K562 (cell line): ENCODE measurements at regions not wholly inside any gene's neighbourhood (a gene's known extent, or its start where the extent isn't known, plus 50 kb on each side); places are given as distances from the start of the nearest gene placed in this dataset.

Experiments used
- ATAC-seq: fragments of 200-7000 bp; cut with Tn5 transposase; 3 replicates; pipeline ENCODE4 v1.9.1; 2020; ENCODE audit warnings: moderate library complexity
- BruUV-seq: library from RNA; stranded (reverse); fragments of 400-500 nt; replicated peaks from 2 replicates; lab custom pipeline; 2021; lab: Mats Ljungman, UMichigan
- CTCF ChIA-PET: fragments of 300-600 bp; formaldehyde crosslinking; extraction: SDS; loops from one replicate; lab custom pipeline; 2021; ENCODE audit warnings: low intra/inter-chr PET ratio; lab: Yijun Ruan, JAX
- POLR2A ChIA-PET: fragments of 300-600, 350-650 bp; sonication (Branson Sonifier 250); formaldehyde crosslinking; extraction: SDS; loops from one replicate; lab custom pipeline; 2021; ENCODE audit warnings: antibody characterized with exemption, inconsistent platforms; lab: Yijun Ruan, JAX
- DNase-seq, 4 experiments: peaks; one replicate each; pipeline versions ENCODE4 v3.0.0 to v3.0.0-alpha.2; 2011 to 2018; ENCODE audit warnings: low spot score in 3 of 4, mixed read lengths in 3 of 4; ENCODE audit errors: extremely low read depth in 1 of 4
- FAIRE-seq: peaks from 2 replicates; lab custom pipeline; 2011; peaks lifted over from hg19 to GRCh38; lab: Jason Lieb, UNC
- H2AFZ ChIP-seq: 2 replicates; pipeline ENCODE4 v1.6.0; 2011; ENCODE audit warnings: low read depth, low read length, control low read depth, inconsistent platforms
- H3K27ac ChIP-seq: fragments of 200-600 bp; 3 replicates; pipeline ENCODE4 v1.8.0; 2011; ENCODE audit warnings: low read depth, mild to moderate bottlenecking, control low read depth, inconsistent platforms, low read length, moderate library complexity, mixed read lengths; ENCODE audit errors: extremely low read depth
- H3K27me3 ChIP-seq, 2 experiments: fragments of 300-600 bp in 1 of 2; 2 replicates in 1 of 2; 3 replicates in 1 of 2; pipeline versions ENCODE4 v1.6.0 to v1.8.0; 2011; ENCODE audit warnings: inconsistent platforms in 2 of 2, low read length in 2 of 2, mild to moderate bottlenecking in 1 of 2, mixed read lengths in 1 of 2, moderate library complexity in 1 of 2; ENCODE audit not compliant: control insufficient read depth in 2 of 2, insufficient read depth in 2 of 2
- H3K36me3 ChIP-seq: fragments of 300-600 bp; 3 replicates; pipeline ENCODE4 v1.8.0; 2011; ENCODE audit warnings: mild to moderate bottlenecking, low read length, inconsistent platforms; ENCODE audit not compliant: control insufficient read depth, insufficient read depth
- H3K4me1 ChIP-seq, 2 experiments: fragments of 200-600 bp in 1 of 2; replicated peaks in 1 of 2; 2 replicates in 1 of 2; 3 replicates in 1 of 2; pipeline versions ENCODE4 v1.5.1 to v1.8.0; 2011; ENCODE audit warnings: inconsistent platforms in 2 of 2, low read length in 2 of 2, mild to moderate bottlenecking in 1 of 2, mixed read lengths in 1 of 2, moderate library complexity in 1 of 2; ENCODE audit not compliant: control insufficient read depth in 2 of 2, insufficient read depth in 2 of 2
- H3K4me2 ChIP-seq: 2 replicates; pipeline ENCODE4 v1.6.1; 2011; ENCODE audit warnings: low read length, control low read depth, inconsistent platforms, mixed read lengths; ENCODE audit not compliant: insufficient read depth
- H3K4me3 ChIP-seq: fragments of 200-600 bp; sonication (generic), shearing (Covaris generic); 2 replicates; pipeline ENCODE4 v1.5.1; 2016; ENCODE audit warnings: control low read depth, inconsistent platforms
- H3K79me2 ChIP-seq: fragments of 200-600 bp; 3 replicates; pipeline ENCODE4 v1.8.0; 2011; ENCODE audit warnings: low read length, inconsistent platforms; ENCODE audit not compliant: control insufficient read depth, insufficient read depth
- H3K9ac ChIP-seq, 2 experiments: 2 replicates each; pipeline versions ENCODE4 v1.6.0 to v1.6.1; 2011; ENCODE audit warnings: low read depth in 2 of 2, low read length in 2 of 2, control low read depth in 1 of 2, inconsistent platforms in 1 of 2, mild to moderate bottlenecking in 1 of 2, mixed read lengths in 1 of 2; ENCODE audit not compliant: insufficient read depth in 1 of 2
- H3K9me1 ChIP-seq: one replicate; pipeline ENCODE4 v1.6.0; 2011; ENCODE audit warnings: inconsistent platforms, mild to moderate bottlenecking, low read length, moderate library complexity; ENCODE audit not compliant: control insufficient read depth, insufficient read depth
- H3K9me3 ChIP-seq: replicated peaks from 2 replicates; pipeline ENCODE4 v1.5.1; 2011; ENCODE audit warnings: low read depth, low read length, inconsistent platforms; ENCODE audit not compliant: control insufficient read depth, insufficient read depth
- H4K20me1 ChIP-seq: replicated peaks from 2 replicates; pipeline ENCODE4 v1.6.1; 2011; ENCODE audit warnings: low read length, inconsistent platforms, mixed read lengths; ENCODE audit not compliant: control insufficient read depth, insufficient read depth
- EWSR1 ChIP-seq: fragments of 450-650 bp; IDR thresholded peaks from 2 replicates; pipeline ENCODE4 v1.6.1; 2018; ENCODE audit warnings: borderline replicate concordance, mild to moderate bottlenecking, low read depth, moderate library complexity; ENCODE audit not compliant: partially characterized antibody
- PCBP2 ChIP-seq: fragments of 200-400 bp; formaldehyde crosslinking; IDR thresholded peaks from 2 replicates; pipeline ENCODE4 v1.6.1; 2018; ENCODE audit warnings: low read length, low read depth, mild to moderate bottlenecking, moderate library complexity; ENCODE audit not compliant: poor library complexity, severe bottlenecking
- SAFB ChIP-seq: fragments of 200-400 bp; formaldehyde crosslinking; IDR thresholded peaks from 2 replicates; pipeline ENCODE4 v1.6.1; 2017; ENCODE audit warnings: low read depth, low read length, borderline replicate concordance
- TFE3 ChIP-seq: fragments of 450-650 bp; formaldehyde crosslinking; IDR thresholded peaks from 2 replicates; pipeline ENCODE4 v1.4.0; 2020; ENCODE audit warnings: mild to moderate bottlenecking, mixed read lengths
- THAP12 ChIP-seq: fragments of 250-450 bp; sonication (Bioruptor Pico); IDR thresholded peaks from 2 replicates; pipeline ENCODE4 v1.9.0; 2021; ENCODE audit warnings: mild to moderate bottlenecking, inconsistent platforms
- WGBS: fragments of 100-300 bp; shearing (Covaris generic); methylation state at CpG from one replicate; pipeline ENCODE4 v1.1.6; 2016; ENCODE audit warnings: low coverage, mixed read lengths; ENCODE audit not compliant: insufficient coverage; ENCODE audit errors: missing lambda C conversion rate; 5-methylcytosine and 5-hydroxymethylcytosine counted together
- in situ Hi-C: fragments of 300-500 bp; cut with MboI; formaldehyde crosslinking; loops from 4 replicates; pipeline ENCODE4 v1.15.0; 2018; ENCODE audit warnings: inconsistent platforms, mixed read lengths
- intact Hi-C: fragments of 100-400 bp; cut with micrococcal nuclease; formaldehyde crosslinking; loops from 2 replicates; pipeline ENCODE4 v1.14.2; 2022

- no peak for ATAC-seq
- Histone ChIP-seq H4K20me1 (no peaks in the 10 kb centered on the region), H3K27me3 (no peaks in the 10 kb centered on the region), H3K4me1 (no peaks in the 10 kb centered on the region), H3K27ac (no peak overlapping the region), H2AFZ (no peak overlapping the region), H3K4me2 (no peak overlapping the region), H3K9ac (no peak overlapping the region), H3K4me3 (no peak overlapping the region), H3K9me1 (no peaks in the 10 kb centered on the region), H3K36me3 (no peaks in the 10 kb centered on the region), H3K79me2 (no peaks in the 10 kb centered on the region), H3K9me3 (no peaks in the 10 kb centered on the region)
- TF ChIP-seq PCBP2 = no peak
- peak; percentile 10; the same call in 1 of the 2 replicates for TF ChIP-seq TFE3
- no peak for TF ChIP-seq THAP12 (CRISPR knock-in tag)
- no peak for TF ChIP-seq EWSR1
- TF ChIP-seq SAFB = no peak
- intact Hi-C loops = no loop called here
- ChIA-PET CTCF (no interaction called here), POLR2A (no interaction called here)
- in situ Hi-C loops = no loop called here
- no TSS peak for BruUV-seq
- DNase-seq = no peak
- FAIRE-seq = no peak
- 2% methylated on average over 4 of the region's 4 CpGs for WGBS
These were observed 421.2 kb upstream of the HTR1E start for GRCh38 chr6:86516087-86516486.
